ENCODE measurements at regions not wholly inside any gene's neighbourhood (a gene's known extent, or its start where the extent isn't known, plus 50 kb on each side); places are given as distances from the start of the nearest gene placed in this dataset. TPM values are rescaled to one million over a fixed set of nuclear protein-coding genes. Genes with fewer than 3 reads are reported as not detected.

- no peak for DNase-seq (ENCODE audit: low read depth)
These were observed 73.6 kb upstream of the ZNF804A start for GRCh38 chr2:184524551-184525382.

DNA sequence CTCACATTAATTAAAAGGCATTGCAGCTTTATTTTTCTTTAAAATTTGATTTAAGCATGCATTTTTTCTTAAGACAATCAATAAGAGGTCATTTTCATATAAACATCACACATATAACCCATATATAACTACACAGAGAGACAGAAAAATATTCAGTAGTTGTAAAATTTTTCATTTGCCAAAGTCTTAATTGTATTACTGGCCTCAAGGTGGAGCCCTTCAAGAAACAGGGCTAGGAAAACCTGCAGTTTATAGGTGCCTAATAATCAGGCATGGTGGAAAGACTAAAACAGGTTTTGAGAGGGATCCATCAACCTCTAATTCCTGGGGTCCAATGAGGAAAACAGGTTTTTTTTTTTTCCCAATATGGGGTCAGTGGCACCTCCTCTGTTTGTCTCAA lies 71.3 kb upstream of the ZNF804A start:
- DNase-seq (ENCODE audit: low read depth), result no peak

DNA sequence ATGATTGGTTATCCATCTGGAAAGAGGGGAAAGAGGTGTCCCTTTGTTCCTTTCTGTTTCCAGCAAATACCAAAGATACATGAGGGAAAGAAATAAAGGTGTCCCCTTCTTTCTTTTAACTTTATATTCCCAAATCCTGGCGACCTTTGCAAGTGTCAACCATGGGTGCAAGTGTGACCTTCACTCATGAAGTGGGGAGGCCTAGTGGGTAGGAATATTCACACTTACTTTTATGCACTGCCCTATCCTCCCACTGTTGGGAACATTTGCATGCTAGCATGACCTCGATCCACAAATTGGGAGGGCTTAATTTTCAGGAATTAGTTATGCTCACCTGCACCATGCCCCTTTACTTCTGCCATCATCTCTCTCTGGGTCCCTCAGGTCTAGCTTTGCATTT lies 70.2 kb upstream of the ZNF804A start:
- DNase-seq (ENCODE audit: low read depth), result no peak

DNA sequence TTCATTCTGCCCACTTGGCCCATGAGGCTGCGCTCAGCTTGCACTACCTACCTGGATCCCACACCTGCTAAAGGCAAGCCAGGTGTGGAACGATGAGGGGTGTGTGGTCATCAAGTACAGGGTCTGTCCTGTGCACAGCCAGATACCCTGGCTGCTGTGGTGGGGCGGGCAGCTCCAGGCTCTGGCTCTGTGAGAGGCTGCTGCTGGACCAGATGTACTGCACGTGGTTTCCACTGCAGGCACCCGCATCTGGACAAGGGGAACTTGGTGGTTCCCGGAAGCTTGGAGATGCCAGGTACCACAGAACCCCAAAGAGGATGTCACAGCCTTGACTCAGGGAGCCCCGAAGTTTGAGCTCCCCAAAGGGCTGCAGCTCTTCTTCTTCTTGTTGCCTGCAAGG lies 68.1 kb upstream of the ZNF804A start:
- no peak for DNase-seq (ENCODE audit: low read depth)

GRCh38 chr2:184530959-184531358 lies 67.4 kb upstream of the ZNF804A start:
- no peak for DNase-seq (ENCODE audit: low read depth)

- no peak for DNase-seq (ENCODE audit: low read depth)
These were observed 65.8 kb upstream of the ZNF804A start for GRCh38 chr2:184532551-184532950.

GRCh38 chr2:184534986-184535385 lies 63.3 kb upstream of the ZNF804A start:
- DNase-seq (ENCODE audit: low read depth), result no peak

GRCh38 chr2:184540246-184540789 lies 58.0 kb upstream of the ZNF804A start:
- DNase-seq (ENCODE audit: low read depth), result no peak

GRCh38 chr2:184541591-184541990 lies 56.7 kb upstream of the ZNF804A start:
- DNase-seq (ENCODE audit: low read depth), result no peak

DNA sequence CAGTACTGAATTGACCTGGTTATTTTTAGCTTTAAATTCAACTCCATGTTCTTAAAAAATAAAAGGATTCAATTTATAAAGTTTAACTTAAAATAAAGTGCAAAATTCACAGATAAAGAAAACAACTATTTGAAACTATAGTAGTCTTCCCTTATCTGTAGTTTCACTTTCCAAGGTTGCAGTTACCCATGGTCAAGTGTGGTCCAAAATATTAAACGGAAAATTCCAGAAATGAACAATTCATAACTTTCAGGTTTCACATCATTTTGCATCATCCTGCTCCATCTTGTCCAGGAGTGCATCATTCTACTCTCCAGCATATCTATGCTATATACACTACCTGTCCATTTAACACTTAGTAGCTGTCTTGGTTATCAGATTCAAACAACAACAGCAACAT lies 54.5 kb upstream of the ZNF804A start:
- DNase-seq (ENCODE audit: low read depth), result no peak

MicroRNAs in the stretch of these regions (microRNA counts, 767-probe panel; counts per million panel counts)
- not detected for microRNA hsa-miR-548ae

Small RNA genes lying in the stretch of these regions (microRNA-seq; reads per million reads assigned to microRNA genes)
- gene MIR548AE1, result not detected

All from myocyte (in vitro differentiated cells).